ENCODE measurements at regions not wholly inside any gene's neighbourhood (a gene's known extent, or its start where the extent isn't known, plus 50 kb on each side); places are given as distances from the start of the nearest gene placed in this dataset.

GRCh38 chr4:64737026-64737853 is 328.0 kb upstream of the TECRL start:
- H3K18ac ChIP-seq (ENCODE audit: low read depth, low read length) = no peak overlapping the region
- H4K91ac ChIP-seq (ENCODE audit: insufficient read depth, low read depth, low read length) = no peak overlapping the region
- no peak overlapping the region for H2BK5ac ChIP-seq (ENCODE audit: low read depth, low read length, poor library complexity, severe bottlenecking)
- DNase-seq (no peak), ATAC-seq (ENCODE audit: low read depth) (no peak)
- BruUV-seq (replicated peaks) = no TSS peak
- no peak overlapping the region for H2AK5ac ChIP-seq (ENCODE audit: low read depth, low read length)
- no peaks in the 10 kb centered on the region for H3K9me1 ChIP-seq (ENCODE audit: insufficient read depth, low read length)
- H4K20me1 ChIP-seq (ENCODE audit: insufficient read depth, low read length) = no peaks in the 10 kb centered on the region
- H3K27me3 ChIP-seq (ENCODE audit: control insufficient read depth, insufficient read depth, low read length) = no peaks in the 10 kb centered on the region
- no peak overlapping the region for H2BK20ac ChIP-seq (ENCODE audit: low read depth, low read length)
- TF ChIP-seq ELK1 (IDR thresholded peaks at IDR 0.05; ENCODE audit: borderline replicate concordance, low read depth, low read length) (no peak), MXI1 (IDR thresholded peaks at IDR 0.05; ENCODE audit: borderline replicate concordance, low read depth, low read length) (no peak), BHLHE40 (IDR thresholded peaks at IDR 0.05; ENCODE audit: low read depth, low read length) (no peak), SMC3 (IDR thresholded peaks at IDR 0.05; ENCODE audit: low read depth, low read length) (no peak), POLR2A (IDR thresholded peaks at IDR 0.05; ENCODE audit: low read depth, low read length) (no peak), RFX5 (IDR thresholded peaks at IDR 0.05; ENCODE audit: low read depth, low read length) (no peak), RCOR1 (IDR thresholded peaks at IDR 0.05; ENCODE audit: insufficient replicate concordance, low read length) (no peak), CEBPB (IDR thresholded peaks at IDR 0.05; ENCODE audit: low read depth, low read length) (no peak), FOS (IDR thresholded peaks at IDR 0.05; ENCODE audit: low read depth, low read length) (no peak), MAZ (IDR thresholded peaks at IDR 0.05; ENCODE audit: borderline replicate concordance, low read depth, low read length) (no peak), MAFK (IDR thresholded peaks at IDR 0.05; ENCODE audit: low read depth, low read length) (no peak), CHD1 (IDR thresholded peaks at IDR 0.05; ENCODE audit: low read depth, low read length) (no peak), NFE2L2 (IDR thresholded peaks at IDR 0.05; ENCODE audit: low read depth, low read length) (no peak), CTCF (conservative IDR thresholded peaks at IDR 0.05; ENCODE audit: low read depth, low read length) (no peak), RAD21 (IDR thresholded peaks at IDR 0.05; ENCODE audit: low read length) (no peak)
- TF ChIP-seq, protein P1, sequence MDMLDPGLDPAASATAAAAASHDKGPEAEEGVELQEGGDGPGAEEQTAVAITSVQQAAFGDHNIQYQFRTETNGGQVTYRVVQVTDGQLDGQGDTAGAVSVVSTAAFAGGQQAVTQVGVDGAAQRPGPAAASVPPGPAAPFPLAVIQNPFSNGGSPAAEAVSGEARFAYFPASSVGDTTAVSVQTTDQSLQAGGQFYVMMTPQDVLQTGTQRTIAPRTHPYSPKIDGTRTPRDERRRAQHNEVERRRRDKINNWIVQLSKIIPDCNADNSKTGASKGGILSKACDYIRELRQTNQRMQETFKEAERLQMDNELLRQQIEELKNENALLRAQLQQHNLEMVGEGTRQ (IDR thresholded peaks at IDR 0.05; ENCODE audit: low read depth, low read length) = no peak
- intact Hi-C loops (cut with micrococcal nuclease) (no loop called here), dilution Hi-C loops (cut with HindIII; ENCODE audit: low sequenced_read_pairs, unreplicated experiment) (no loop called here), in situ Hi-C loops (cut with MboI; ENCODE audit: low sequenced_read_pairs) (no loop called here)
- no peak overlapping the region for H4K5ac ChIP-seq (ENCODE audit: low read depth, low read length)
- H3K4me2 ChIP-seq (ENCODE audit: low read depth, low read length) = no peak overlapping the region
- no peaks in the 10 kb centered on the region for H3K36me3 ChIP-seq (ENCODE audit: control insufficient read depth, insufficient read depth, low read length)
- H3K9ac ChIP-seq (ENCODE audit: low read depth, low read length) = no peak overlapping the region
- no peak overlapping the region for H4K8ac ChIP-seq (ENCODE audit: low read depth in 2 of 2, low read length in 2 of 2)
- H2AK9ac ChIP-seq (replicated peaks; ENCODE audit: low read depth, low read length, poor library complexity) = no peak overlapping the region
- H3K4me1 ChIP-seq (ENCODE audit: control insufficient read depth, insufficient read depth, low read length) = no peaks in the 10 kb centered on the region
- H3K23ac ChIP-seq (ENCODE audit: low read depth, low read length) = no peak overlapping the region
- no peaks in the 10 kb centered on the region for H3K79me1 ChIP-seq (ENCODE audit: low read depth in 1 of 2, low read length in 2 of 2)
- no peak overlapping the region for H2BK15ac ChIP-seq (ENCODE audit: low read depth, low read length)
- H2BK120ac ChIP-seq (ENCODE audit: low read depth, low read length) = no peak overlapping the region
- no peak overlapping the region for H3K56ac ChIP-seq (ENCODE audit: extremely low read depth, insufficient read depth, low read length)
- POLR2A ChIA-PET (ENCODE audit: unreplicated experiment) = no interaction called here
- WGBS, 2 experiments (ENCODE audit: extremely low coverage in 2 of 2, insufficient read length in 1 of 2) = no CpG with 5 or more reads among the region's 2 CpGs
- no peaks in the 10 kb centered on the region for H3K9me3 ChIP-seq (ENCODE audit: control insufficient read depth, insufficient read depth, low read length)
- no peak overlapping the region for H3K4me3 ChIP-seq (ENCODE audit: insufficient read depth, low read depth, low read length)
- no peak overlapping the region for H3K27ac ChIP-seq (ENCODE audit: insufficient read depth, low read length)
- H3K4ac ChIP-seq (ENCODE audit: low read depth, low read length) = no peak overlapping the region
- H2AFZ ChIP-seq (replicated peaks; ENCODE audit: low read length, poor library complexity) = no peak overlapping the region
- H3K14ac ChIP-seq (replicated peaks; ENCODE audit: low read depth, low read length) = no peak overlapping the region
- CTCF ChIA-PET = interaction anchor here (0.7 kb wide), 1 partner anchor 660 kb away, joined by 3 read pairs; no protein-coding TSS in a partner anchor

All from IMR-90 (cell line).